C4-2B (cell line): ENCODE measurements at regions not wholly inside any gene's neighbourhood (a gene's known extent, or its start where the extent isn't known, plus 50 kb on each side); places are given as distances from the start of the nearest gene placed in this dataset.

ENCODE experiments used
- ZFX ChIP-seq: fragments of 450-650 bp; IDR thresholded peaks from 2 replicates; pipeline ENCODE4 v1.6.1; 2017
- TF ChIP-seq, protein P1 (sequence below): fragments of 450-650 bp; conservative IDR thresholded peaks from 2 replicates; pipeline ENCODE4 v1.5.1; 2017; ENCODE audit warnings: mild to moderate bottlenecking

DNA sequence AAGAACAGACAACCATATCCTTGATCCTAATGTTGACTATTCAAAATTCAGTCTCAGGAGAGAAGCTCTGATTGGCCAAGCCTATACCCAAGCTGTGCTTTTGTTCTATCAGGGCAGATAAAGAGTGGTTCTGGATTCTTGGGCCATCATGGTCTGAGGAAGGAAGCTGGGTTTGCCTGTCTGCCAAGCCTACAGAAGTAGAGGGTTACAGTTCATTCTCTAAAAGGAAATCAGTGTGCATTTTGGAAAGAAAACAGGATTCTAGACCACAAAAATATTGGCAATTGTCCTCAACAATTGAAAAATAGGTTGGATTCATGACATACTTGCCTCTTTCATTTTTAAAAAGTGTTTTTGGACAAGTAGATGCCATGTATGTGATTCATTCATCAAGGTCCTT is 145.4 kb upstream of the BMP2 start:
- TF ChIP-seq, protein P1, sequence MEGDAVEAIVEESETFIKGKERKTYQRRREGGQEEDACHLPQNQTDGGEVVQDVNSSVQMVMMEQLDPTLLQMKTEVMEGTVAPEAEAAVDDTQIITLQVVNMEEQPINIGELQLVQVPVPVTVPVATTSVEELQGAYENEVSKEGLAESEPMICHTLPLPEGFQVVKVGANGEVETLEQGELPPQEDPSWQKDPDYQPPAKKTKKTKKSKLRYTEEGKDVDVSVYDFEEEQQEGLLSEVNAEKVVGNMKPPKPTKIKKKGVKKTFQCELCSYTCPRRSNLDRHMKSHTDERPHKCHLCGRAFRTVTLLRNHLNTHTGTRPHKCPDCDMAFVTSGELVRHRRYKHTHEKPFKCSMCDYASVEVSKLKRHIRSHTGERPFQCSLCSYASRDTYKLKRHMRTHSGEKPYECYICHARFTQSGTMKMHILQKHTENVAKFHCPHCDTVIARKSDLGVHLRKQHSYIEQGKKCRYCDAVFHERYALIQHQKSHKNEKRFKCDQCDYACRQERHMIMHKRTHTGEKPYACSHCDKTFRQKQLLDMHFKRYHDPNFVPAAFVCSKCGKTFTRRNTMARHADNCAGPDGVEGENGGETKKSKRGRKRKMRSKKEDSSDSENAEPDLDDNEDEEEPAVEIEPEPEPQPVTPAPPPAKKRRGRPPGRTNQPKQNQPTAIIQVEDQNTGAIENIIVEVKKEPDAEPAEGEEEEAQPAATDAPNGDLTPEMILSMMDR, result no peak
- no peak for TF ChIP-seq ZFX
